H7 (cell line): ENCODE measurements at regions not wholly inside any gene's neighbourhood (a gene's known extent, or its start where the extent isn't known, plus 50 kb on each side); places are given as distances from the start of the nearest gene placed in this dataset.

Experiments
- DNase-seq: peaks from one replicate; pipeline ENCODE4 v3.0.0; 2012
- H3K27me3 ChIP-seq: 2 replicates; pipeline ENCODE4 v1.6.0; 2011; ENCODE audit warnings: mild to moderate bottlenecking, low read length; ENCODE audit not compliant: control insufficient read depth, insufficient read depth
- H3K36me3 ChIP-seq: replicated peaks from 2 replicates; pipeline ENCODE4 v1.5.1; 2011; ENCODE audit warnings: low read length; ENCODE audit not compliant: control insufficient read depth, insufficient read depth
- H3K4me3 ChIP-seq: 2 replicates; pipeline ENCODE4 v1.5.1; 2011; ENCODE audit warnings: low read depth, mild to moderate bottlenecking, control low read depth, low read length, moderate library complexity; ENCODE audit not compliant: insufficient read depth

DNA sequence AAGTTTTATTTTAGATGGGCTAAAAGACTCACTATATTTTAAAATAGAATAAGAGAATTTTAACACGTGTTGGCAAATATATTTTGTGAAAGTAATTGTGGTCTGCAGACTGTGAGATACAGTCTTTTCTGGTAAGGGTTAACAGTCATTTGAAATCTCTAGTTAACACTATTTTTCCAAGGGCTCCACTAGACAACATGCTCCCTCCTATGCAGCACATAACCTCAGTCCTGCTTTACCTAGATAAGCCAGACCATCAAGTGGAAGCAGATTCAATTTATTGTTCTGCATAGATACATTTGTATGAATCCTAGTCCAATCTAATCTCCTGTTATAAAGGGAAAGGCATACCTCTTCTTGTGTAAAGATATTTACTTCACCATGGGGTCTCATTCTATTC is 133.2 kb upstream of the CT83 start:
- H3K4me3 ChIP-seq: no peak overlapping the region
- H3K36me3 ChIP-seq: no peaks in the 10 kb centered on the region
- peak; percentile 0 for DNase-seq
- H3K27me3 ChIP-seq: no peaks in the 10 kb centered on the region
